K562 (cell line): ENCODE measurements at regions not wholly inside any gene's neighbourhood (a gene's known extent, or its start where the extent isn't known, plus 50 kb on each side); places are given as distances from the start of the nearest gene placed in this dataset.

Experiments
- CBX2 ChIP-seq: fragments of 200-600 bp; sonication (generic); IDR thresholded peaks from one replicate; pipeline ENCODE4 v1.6.1; 2012; ENCODE audit warnings: mild to moderate bottlenecking, low read length, inconsistent platforms; ENCODE audit not compliant: insufficient read depth, poor library complexity, severe bottlenecking
- CHD4 ChIP-seq: fragments of 200-600 bp; sonication (generic); IDR thresholded peaks from 3 replicates; pipeline ENCODE4 v1.6.1; 2012; ENCODE audit warnings: low read depth, mild to moderate bottlenecking, mixed read lengths, low read length, inconsistent platforms; ENCODE audit not compliant: insufficient read depth, insufficient replicate concordance, poor library complexity, severe bottlenecking
- DDX20 ChIP-seq: fragments of 450-650 bp; IDR thresholded peaks from 2 replicates; pipeline ENCODE4 v1.6.1; 2016; ENCODE audit warnings: missing genetic modification characterization, low read depth, mild to moderate bottlenecking, missing compliant biosample characterization, moderate library complexity
- EZH2 ChIP-seq: IDR thresholded peaks from 2 replicates; pipeline ENCODE4 v1.6.1; 2012; ENCODE audit warnings: low read depth, mild to moderate bottlenecking, inconsistent platforms, low read length, borderline replicate concordance
- MXI1 ChIP-seq: IDR thresholded peaks from 2 replicates; pipeline ENCODE4 v1.6.1; 2011; ENCODE audit warnings: low read depth, mild to moderate bottlenecking, improper control_type of control experiment, low read length
- POLR2AphosphoS5 ChIP-seq: IDR thresholded peaks from 2 replicates; pipeline ENCODE4 v1.6.1; 2011; ENCODE audit warnings: mild to moderate bottlenecking, low read depth, low read length, moderate library complexity; ENCODE audit not compliant: control insufficient read depth, insufficient read depth
- TCF7 ChIP-seq: sonication (generic); IDR thresholded peaks from 2 replicates; pipeline ENCODE4 v1.6.1; 2016; ENCODE audit warnings: antibody characterized with exemption, borderline replicate concordance
- ZNF24 ChIP-seq: fragments of 450-650 bp; IDR thresholded peaks from 2 replicates; pipeline ENCODE4 v1.6.1; 2016
- ZNF431 ChIP-seq: sonication (generic); formaldehyde crosslinking; IDR thresholded peaks from 2 replicates; pipeline ENCODE4 v1.8.0; 2022; ENCODE audit warnings: mild to moderate bottlenecking, missing genetic modification reagents
- ZSCAN32 ChIP-seq: fragments of 450-650 bp; formaldehyde crosslinking; IDR thresholded peaks from 2 replicates; pipeline ENCODE4 v1.4.0; 2020; ENCODE audit warnings: mild to moderate bottlenecking, moderate library complexity
- TF ChIP-seq, protein P1 (sequence below), 3 experiments: IDR thresholded peaks in 2 of 3; conservative IDR thresholded peaks in 1 of 3; 2 replicates each; pipeline ENCODE4 v1.5.1; 2011 to 2012; ENCODE audit warnings: low read length in 3 of 3, mild to moderate bottlenecking in 3 of 3, control low read depth in 2 of 3, improper control_type of control experiment in 1 of 3, inconsistent platforms in 1 of 3, low read depth in 1 of 3, mixed read lengths in 1 of 3, moderate library complexity in 1 of 3; ENCODE audit not compliant: insufficient read depth in 2 of 3
- TF ChIP-seq, protein P2 (sequence below): fragments of 200-400 bp; formaldehyde crosslinking; IDR thresholded peaks from 2 replicates; pipeline ENCODE4 v1.6.1; 2017; ENCODE audit warnings: mild to moderate bottlenecking, low read depth, low read length, moderate library complexity
- TF ChIP-seq, protein P3 (sequence below): IDR thresholded peaks from 2 replicates; pipeline ENCODE4 v1.6.1; 2014; ENCODE audit warnings: antibody characterized with exemption

DNA sequence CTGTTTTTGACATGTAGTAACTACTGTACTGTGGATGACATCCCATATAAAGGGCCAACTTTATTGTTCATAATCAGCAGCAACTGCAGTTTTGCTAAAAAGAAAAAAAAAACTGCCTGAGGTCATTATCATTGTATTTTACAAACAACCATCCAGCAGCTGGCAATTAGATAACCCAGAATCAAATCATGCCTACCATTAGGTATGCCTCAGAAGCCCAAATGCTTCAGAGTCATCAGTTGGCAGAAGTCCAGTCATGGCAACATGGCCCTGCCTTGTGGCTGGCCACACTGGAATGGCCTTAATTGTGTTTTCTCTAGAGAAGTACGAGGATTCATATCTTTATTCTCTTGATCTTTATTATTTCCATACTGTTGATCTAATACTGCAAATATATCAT, 462.4 kb upstream of the NRSN1 start:
- TF ChIP-seq CBX2, result no peak
- TF ChIP-seq, protein P1, sequence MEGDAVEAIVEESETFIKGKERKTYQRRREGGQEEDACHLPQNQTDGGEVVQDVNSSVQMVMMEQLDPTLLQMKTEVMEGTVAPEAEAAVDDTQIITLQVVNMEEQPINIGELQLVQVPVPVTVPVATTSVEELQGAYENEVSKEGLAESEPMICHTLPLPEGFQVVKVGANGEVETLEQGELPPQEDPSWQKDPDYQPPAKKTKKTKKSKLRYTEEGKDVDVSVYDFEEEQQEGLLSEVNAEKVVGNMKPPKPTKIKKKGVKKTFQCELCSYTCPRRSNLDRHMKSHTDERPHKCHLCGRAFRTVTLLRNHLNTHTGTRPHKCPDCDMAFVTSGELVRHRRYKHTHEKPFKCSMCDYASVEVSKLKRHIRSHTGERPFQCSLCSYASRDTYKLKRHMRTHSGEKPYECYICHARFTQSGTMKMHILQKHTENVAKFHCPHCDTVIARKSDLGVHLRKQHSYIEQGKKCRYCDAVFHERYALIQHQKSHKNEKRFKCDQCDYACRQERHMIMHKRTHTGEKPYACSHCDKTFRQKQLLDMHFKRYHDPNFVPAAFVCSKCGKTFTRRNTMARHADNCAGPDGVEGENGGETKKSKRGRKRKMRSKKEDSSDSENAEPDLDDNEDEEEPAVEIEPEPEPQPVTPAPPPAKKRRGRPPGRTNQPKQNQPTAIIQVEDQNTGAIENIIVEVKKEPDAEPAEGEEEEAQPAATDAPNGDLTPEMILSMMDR (IDR thresholded peaks at IDR 0.05 in 2 of 3, conservative IDR thresholded peaks at IDR 0.05 in 1 of 3; ENCODE audit: insufficient read depth in 2 of 3, low read depth in 1 of 3, low read length in 3 of 3), result no peak
- TF ChIP-seq ZNF431, result no peak
- no peak for TF ChIP-seq CHD4
- no peak for TF ChIP-seq TCF7
- TF ChIP-seq, protein P2, sequence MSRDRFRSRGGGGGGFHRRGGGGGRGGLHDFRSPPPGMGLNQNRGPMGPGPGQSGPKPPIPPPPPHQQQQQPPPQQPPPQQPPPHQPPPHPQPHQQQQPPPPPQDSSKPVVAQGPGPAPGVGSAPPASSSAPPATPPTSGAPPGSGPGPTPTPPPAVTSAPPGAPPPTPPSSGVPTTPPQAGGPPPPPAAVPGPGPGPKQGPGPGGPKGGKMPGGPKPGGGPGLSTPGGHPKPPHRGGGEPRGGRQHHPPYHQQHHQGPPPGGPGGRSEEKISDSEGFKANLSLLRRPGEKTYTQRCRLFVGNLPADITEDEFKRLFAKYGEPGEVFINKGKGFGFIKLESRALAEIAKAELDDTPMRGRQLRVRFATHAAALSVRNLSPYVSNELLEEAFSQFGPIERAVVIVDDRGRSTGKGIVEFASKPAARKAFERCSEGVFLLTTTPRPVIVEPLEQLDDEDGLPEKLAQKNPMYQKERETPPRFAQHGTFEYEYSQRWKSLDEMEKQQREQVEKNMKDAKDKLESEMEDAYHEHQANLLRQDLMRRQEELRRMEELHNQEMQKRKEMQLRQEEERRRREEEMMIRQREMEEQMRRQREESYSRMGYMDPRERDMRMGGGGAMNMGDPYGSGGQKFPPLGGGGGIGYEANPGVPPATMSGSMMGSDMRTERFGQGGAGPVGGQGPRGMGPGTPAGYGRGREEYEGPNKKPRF, result no peak
- TF ChIP-seq POLR2AphosphoS5, result no peak
- no peak for TF ChIP-seq ZSCAN32 (CRISPR knock-in tag)
- TF ChIP-seq ZNF24, result no peak
- no peak for TF ChIP-seq DDX20
- TF ChIP-seq, protein P3, sequence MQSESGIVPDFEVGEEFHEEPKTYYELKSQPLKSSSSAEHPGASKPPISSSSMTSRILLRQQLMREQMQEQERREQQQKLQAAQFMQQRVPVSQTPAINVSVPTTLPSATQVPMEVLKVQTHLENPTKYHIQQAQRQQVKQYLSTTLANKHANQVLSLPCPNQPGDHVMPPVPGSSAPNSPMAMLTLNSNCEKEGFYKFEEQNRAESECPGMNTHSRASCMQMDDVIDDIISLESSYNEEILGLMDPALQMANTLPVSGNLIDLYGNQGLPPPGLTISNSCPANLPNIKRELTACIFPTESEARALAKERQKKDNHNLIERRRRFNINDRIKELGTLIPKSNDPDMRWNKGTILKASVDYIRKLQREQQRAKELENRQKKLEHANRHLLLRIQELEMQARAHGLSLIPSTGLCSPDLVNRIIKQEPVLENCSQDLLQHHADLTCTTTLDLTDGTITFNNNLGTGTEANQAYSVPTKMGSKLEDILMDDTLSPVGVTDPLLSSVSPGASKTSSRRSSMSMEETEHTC, result no peak
- TF ChIP-seq EZH2, result no peak
- TF ChIP-seq MXI1, result no peak
